Jurkat, Clone E6-1 (cell line): ENCODE measurements at regions not wholly inside any gene's neighbourhood (a gene's known extent, or its start where the extent isn't known, plus 50 kb on each side); places are given as distances from the start of the nearest gene placed in this dataset.
A peak's percentile ranks its signal among the peaks of the same experiment; 100 is the strongest.

Experiments used
- DNase-seq: peaks from one replicate; pipeline ENCODE4 v3.0.0-alpha.2; 2011; ENCODE audit warnings: low read depth, low spot score
- H3K4me3 ChIP-seq: 2 replicates; pipeline ENCODE4 v1.5.1; 2011; ENCODE audit warnings: mild to moderate bottlenecking, low read length, control low read depth, moderate library complexity

DNA sequence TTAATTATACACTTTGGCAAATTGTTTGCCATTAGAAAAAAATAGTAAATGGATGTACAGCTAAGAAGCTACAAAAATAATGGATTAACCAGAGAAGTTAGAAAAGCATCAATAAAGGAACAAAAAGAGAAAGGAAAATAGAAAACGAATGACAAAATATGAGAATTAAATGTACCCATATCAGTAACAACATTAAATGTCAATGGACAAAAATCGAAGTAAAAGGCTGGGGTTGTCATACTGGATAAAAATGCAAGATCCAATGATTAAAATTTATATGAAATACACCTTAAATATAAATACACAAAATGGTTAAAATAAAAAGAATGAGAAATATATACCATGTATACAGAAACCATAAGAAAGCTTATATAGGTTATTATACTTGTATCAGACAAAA is 470.6 kb downstream of the OCA2 start:
- DNase-seq = no peak
- H3K4me3 ChIP-seq = no peak overlapping the region

DNA sequence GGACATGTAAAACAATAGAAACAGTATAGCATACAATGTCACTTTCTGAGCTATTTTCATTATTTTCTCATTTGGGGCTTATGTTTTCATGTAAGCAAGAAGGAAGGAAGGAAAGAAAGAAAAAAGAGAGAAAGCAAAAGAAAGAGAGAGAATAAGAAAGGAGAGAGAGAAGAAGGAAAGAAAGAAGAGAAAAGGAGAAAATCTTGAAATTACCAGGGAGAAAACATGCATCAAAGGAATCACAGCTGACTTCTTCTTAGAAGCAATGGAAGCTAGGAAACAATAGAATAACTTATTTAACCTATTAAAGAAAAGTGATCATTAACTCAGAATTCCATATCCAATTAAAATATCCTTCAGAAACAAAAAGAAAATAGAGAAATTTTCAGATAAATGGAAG is 471.5 kb downstream of the OCA2 start:
- DNase-seq = no peak
- no peak overlapping the region for H3K4me3 ChIP-seq

DNA sequence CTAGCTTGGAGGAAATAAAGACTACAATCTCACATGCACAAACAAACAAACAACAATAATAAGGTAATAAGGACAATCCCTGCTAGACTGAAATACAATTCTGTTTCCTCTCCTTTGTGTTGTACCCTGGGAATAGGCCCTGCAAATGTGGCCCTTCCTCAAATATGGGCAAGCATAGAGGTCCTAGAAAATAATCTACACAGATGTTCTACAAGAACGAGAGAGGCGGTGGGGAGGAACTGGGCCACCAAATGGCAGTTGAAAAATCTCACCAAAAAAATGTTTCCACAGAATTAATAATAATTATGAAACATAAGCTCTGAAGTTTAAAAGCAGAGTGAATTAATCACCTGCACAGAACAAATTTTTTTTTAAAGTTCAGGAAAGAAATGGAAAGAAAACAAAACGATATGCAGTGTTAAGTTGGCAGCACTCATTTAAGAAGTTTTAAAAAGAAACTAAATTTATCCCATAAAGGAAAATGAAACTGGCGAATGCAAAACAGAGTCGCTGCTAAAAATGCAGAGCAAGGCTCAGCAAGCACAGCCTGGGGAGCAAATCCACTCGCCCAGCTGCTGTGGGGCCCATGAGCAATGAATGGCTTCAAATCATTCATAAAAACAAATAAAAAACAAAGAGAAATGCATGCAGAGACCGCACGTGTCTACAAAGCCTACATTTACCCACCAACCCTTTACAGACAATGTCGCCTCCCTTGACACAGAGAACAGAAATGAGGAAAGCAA is 475.4 kb downstream of the OCA2 start:
- DNase-seq = no peak
- H3K4me3 ChIP-seq = peak overlapping the region; percentile 20

DNA sequence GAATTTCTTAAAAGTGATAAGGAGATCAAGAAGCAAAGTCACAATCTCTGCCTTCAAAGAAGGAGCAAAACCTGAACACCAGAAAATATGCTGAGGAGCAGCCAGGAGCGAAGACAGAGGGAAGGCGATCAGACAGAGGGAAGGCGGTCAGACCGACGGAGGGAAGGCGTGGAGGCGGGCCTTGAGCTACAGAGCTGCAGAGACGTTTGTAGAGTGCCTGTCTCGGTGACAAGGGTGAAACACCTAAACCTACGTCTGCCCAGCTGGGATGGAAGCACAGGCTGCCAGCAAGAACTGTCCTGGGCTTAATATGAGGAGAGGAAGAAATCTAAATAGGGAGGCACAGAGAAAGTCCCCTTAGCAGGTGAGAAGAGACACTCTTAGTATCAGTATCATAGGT is 476.0 kb downstream of the OCA2 start:
- no peak overlapping the region for H3K4me3 ChIP-seq

DNA sequence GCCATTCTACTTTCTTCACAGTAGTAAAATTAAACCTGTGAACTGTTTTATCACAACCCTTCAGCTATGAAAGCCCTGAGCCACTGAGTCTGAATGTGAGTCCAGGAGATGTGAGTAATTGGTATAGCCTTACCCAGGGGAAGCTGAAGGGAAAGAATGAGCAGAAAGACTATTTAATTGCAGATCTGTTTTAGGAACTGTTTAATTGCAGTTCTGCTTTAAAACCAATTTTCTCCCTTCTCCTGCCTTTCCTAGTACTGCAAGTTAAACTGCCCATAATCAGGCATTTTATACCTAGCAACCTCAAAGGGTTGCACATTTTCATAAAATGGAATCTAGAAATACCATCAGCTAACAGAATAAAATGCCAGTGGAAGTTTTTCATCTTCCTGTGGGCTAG is 476.7 kb downstream of the OCA2 start:
- H3K4me3 ChIP-seq = no peak overlapping the region
- DNase-seq = no peak

More for the DNA sequence above, 476.0 kb downstream of the OCA2 start:
- no peak for DNase-seq

DNA sequence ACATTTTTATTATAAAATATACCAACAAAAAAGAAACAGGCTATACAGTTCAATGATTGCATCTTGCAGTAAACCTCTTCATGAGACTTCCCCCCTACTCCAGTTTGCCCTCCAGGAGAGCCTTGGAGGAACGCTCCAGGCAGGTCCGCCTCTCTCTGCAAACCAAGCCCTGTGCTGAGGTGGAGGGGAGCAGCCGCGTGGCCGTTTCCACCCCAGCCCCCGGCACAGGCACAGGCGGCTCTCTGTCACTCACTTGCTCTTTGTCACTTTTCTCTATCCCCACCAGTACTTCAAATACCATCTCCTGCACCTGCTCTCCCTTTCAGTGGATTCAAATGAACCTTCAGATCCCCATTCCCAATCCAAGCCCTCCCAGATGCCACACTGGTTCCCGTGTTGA is 479.9 kb downstream of the OCA2 start:
- DNase-seq = no peak
- no peak overlapping the region for H3K4me3 ChIP-seq

DNA sequence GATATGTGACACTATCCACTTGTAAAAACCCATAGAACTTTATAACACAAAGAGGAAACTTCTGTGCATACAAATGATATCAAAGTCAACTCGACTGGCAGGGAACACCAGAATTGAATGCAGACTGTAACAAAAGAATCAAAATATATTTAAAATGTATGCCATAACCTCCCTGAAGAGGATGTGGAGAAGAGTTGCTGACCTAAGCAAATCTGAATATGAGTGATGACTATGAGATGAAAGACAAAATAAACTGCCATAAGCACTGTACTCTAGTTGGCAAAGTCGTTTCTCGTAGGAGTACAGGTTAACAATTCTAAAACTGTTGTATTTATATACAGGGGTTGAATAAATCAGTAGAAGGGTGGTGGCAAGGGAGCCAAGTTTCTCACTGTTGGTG is 482.1 kb downstream of the OCA2 start:
- DNase-seq = no peak

DNA sequence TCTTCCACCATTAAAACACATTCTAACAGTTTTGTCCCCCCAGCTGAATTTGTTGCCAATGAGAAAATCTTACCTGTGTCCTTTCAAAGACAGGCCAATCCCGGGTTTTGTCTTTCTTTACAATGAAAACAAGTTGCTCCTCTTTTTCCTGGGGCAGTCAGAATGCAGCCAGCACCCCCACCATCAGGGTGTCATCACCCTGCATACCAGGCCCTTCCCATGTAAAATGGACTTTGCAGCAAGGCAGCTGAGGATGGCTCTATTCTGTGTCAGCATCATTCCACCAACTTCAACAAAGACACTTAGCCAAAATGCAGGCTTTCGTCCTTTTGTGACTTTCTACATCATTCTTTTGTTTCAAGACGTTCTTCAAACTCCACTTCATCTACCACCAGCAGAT is 490.9 kb downstream of the OCA2 start:
- no peak overlapping the region for H3K4me3 ChIP-seq

More for the DNA sequence above, 482.1 kb downstream of the OCA2 start:
- H3K4me3 ChIP-seq = no peak overlapping the region

DNA sequence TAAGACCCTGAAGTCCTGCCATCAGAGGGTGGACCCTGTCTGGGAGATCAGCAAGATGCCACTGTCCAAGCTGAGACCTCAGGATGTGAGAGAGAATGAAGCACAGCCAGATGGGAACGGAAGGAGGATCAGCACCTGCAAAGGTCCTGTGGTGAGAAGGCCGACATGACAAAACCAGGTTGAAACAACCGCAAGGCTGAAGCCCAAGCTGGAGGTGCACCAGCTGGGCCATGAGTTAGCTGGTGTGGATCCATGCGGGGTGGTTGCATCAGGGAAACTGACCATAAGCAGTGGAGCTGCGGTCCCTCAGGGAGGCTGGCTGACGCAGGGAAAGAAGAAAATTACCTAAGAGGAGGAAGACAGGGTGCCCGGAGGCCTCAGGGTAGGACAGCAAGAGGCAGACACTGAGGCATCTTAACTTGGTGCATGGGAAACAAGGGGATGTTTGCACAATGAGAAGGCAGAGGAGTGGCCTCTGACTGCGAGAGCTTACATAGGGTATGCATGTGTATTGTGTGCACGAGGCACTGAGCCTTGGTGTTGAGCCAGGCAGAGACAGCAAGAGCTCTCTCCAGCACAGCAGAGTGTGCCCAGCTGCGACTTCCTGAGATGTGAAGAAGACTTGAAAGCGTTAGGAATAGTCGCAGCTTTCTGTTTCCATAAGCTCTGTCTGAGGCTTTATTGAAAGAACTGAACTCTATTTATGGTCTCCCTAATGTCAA is 497.7 kb downstream of the OCA2 start:
- no peak overlapping the region for H3K4me3 ChIP-seq
- peak; percentile 95 for DNase-seq

More for the DNA sequence above, 490.9 kb downstream of the OCA2 start:
- DNase-seq = no peak

DNA sequence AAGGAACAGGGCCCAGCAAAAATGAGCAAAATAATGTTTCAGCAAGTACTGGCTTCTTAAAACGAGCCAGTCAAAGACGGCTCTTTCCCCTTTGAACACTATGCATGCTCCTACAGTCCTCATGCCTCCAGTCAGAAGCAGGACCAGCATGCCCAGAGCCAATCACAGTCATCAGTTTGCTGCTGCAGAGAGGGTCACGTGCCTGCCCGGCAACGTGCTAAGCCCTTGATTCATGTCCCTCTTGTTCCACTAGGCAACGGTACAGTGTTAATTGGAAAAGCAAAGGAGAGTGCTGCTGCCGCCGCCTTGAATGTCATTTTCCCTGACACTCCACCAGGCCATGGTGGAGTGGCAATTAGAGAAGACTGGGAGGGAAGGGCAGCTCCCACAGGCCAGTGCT is 500.1 kb downstream of the OCA2 start:
- no peak overlapping the region for H3K4me3 ChIP-seq
- DNase-seq = no peak

DNA sequence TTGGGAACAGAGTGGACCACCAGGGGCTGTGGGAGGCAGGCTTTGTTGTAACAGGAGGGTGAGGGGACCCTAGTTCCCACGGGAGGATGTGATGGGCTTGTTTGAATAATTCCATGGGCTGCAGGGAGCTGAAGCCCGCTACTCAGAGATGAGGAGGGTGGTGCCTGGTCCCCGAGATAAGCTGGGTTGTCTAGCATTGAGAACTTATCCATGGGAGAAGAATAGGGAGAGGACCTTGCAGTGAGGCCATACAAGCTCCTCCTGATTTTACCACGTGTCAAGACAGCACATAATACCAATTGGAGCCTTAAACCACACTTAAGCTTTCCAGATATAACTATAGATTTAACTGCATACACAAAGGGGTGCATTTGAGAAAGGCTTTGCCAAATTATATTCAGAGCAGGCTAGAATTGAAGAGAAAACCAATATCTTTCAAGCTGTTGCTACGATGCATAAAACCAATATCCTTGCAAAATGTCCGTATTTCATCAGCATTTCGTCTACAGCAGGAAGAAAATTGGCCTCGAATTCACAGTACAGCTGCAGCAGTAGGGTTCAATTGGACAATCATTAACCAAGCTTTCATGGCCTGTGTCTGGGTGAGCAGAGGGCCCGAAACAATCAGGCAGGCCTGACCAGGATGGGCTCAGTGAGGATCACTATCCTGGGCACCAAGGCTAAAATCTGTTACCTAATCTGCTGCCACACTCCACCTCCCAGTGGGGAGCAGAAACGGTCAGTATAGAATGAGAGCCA is 500.7 kb downstream of the OCA2 start:
- no peak for DNase-seq
- H3K4me3 ChIP-seq = no peak overlapping the region

DNA sequence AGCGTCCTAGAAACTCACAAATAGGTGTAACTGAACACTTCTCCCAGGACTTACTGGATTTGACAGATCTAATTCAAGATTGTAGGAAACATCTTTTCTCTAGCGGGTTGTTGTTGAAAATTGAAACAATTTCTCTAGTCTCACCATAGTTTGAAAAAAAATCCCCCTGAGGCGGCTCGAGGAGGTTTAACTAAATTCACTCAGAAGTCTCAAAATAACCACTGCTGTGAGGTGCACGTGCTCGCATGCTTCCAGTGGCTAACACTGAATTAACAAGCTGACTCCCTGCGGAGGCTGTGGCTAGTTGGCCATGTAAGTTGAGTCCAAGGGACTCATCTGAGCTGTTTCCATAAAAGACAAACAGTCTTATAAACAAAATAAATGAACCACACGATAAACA is 503.9 kb downstream of the OCA2 start:
- no peak overlapping the region for H3K4me3 ChIP-seq
- DNase-seq = no peak

DNA sequence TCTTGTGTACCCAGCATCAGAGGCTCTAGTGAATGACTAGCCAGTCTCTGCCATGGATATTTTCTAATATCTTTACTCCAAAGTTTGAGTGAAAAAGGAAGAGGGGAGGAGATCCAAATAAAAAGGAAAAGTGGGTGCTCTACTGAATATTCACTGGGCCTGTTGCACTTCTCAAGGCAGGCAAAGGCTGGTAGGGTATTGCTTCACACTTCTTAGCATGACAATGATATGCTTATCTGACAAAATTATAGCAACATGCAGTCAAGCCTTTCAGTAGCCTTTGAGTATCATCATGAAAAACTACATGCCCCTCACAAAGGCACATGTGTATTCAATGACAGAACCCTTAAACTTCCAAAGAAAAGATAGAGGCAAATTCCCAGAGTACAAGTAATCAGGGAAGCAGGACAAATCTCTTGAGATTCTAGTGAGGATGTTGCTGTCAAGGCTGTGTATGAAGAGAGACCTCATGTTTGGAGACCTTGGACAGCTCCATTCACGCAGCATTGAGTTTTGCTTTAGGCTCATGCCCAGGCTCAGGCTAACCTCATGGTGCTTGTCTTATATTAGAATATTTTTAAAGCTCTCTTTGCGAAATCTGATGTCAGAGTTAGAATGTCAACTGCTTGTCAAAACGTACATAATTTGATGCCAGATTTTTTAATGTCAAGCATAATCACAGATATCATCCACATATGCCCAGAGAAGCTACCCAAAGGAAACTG is 506.9 kb downstream of the OCA2 start:
- peak; percentile 66 for DNase-seq

More for the DNA sequence above, 506.9 kb downstream of the OCA2 start:
- no peak overlapping the region for H3K4me3 ChIP-seq
